Right cardiac atrium (tissue), 5 donors: ENCODE measurements at regions not wholly inside any gene's neighbourhood (a gene's known extent, or its start where the extent isn't known, plus 50 kb on each side); places are given as distances from the start of the nearest gene placed in this dataset.
"Not testable (repeated sequence)": the region's sequence is repeated elsewhere in the genome, so short reads cannot be mapped to it uniquely, and the experiment has no call there.

Experiments
- ATAC-seq, 2 donors: fragments of 200-7000 bp; cut with Tn5 transposase; one replicate each; pipeline versions ENCODE4 v1.8.0 to v1.9.1; 2020; ENCODE audit warnings: moderate library complexity in 2 of 2, mild to moderate bottlenecking in 1 of 2
- DNase-seq, 3 donors: peaks; one replicate each; pipeline ENCODE4 v3.0.0-alpha.2; 2020
- H3K27ac ChIP-seq: one replicate; pipeline ENCODE4 v1.5.1; 2013; ENCODE audit warnings: mild to moderate bottlenecking, low read length, control low read depth, moderate library complexity
- H3K27me3 ChIP-seq: one replicate; pipeline ENCODE4 v1.6.1; 2013; ENCODE audit not compliant: control insufficient read depth, insufficient read depth
- H3K4me1 ChIP-seq: one replicate; pipeline ENCODE4 v1.6.1; 2013; ENCODE audit warnings: low read length; ENCODE audit not compliant: control insufficient read depth, insufficient read depth
- H3K4me3 ChIP-seq: one replicate; pipeline ENCODE4 v1.5.1; 2013; ENCODE audit warnings: low read length, control low read depth
- H3K9me3 ChIP-seq: one replicate; pipeline ENCODE4 v1.6.1; 2013; ENCODE audit warnings: low read length; ENCODE audit not compliant: control insufficient read depth
- WGBS: extraction: QIAGEN DNeasy Blood & Tissue Kit; methylation state at CpG from one replicate; pipeline ENCODE4 v1.1.7; 2013; 5-methylcytosine and 5-hydroxymethylcytosine counted together
- intact Hi-C, 4 donors: fragments of 100-400 bp; cut with DNase I; formaldehyde crosslinking; loops; one replicate each; pipeline versions ENCODE4 v1.11.0 to v1.14.0; 2022 to 2023
- donor health status: healthy with polysubstance abuse.
- donor health status: DM: no; HTN: yes; CAD: no.
- donor health status: DM: no; HTN: no; CAD: no.
- donor health status: DM: no; HTN: yes; CAD: no; lungs with severe emphysema.
- donor health status: DM: yes; HTN: yes; CAD: no.

DNA sequence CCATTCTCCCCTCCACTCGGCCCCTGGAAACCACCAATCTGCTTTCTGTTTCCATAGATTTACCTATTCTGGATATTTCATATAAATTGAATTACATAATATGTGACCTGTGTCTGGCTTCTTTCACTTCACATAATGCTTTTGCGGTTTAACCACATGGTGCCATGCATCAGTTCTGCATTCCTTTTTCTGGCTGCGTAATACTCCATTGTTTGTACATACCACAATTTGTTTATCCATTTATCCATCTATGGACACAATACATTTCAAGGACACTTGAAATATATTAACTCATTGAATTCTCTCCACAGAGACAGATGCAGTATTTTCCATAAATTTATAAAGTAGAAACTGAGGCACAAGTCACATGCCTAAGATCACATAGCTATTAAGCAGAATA is 110.3 kb upstream of the ETV6 start:
- WGBS: 94% methylated on average over 3 of the region's 3 CpGs
- intact Hi-C loops: no loop called here
- no peak overlapping the region for H3K27ac ChIP-seq
- H3K4me3 ChIP-seq: no peak overlapping the region
- H3K4me1 ChIP-seq: no peaks in the 10 kb centered on the region
- H3K9me3 ChIP-seq: no peaks in the 10 kb centered on the region
- no peak for DNase-seq
- no peak for ATAC-seq
- H3K27me3 ChIP-seq: no peaks in the 10 kb centered on the region

DNA sequence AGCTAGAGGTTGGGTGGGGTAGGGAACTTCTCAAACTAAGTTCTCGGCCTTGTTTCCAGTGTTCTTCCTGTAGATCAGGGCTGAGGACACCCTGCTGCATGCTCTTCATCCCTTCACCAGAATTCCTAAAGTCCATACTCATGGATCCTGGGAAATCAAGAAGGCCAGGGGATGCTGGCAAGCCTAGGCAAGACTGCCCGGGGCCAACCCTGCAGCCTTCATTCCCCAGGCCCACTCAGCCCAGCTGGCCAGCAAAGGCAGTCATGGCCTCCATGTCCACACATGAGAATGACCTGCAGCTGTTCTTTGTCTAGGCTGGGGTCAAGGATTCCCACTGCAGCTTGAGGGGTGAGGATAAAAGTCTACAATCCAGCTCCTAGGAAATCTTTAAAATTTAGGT is 109.3 kb upstream of the ETV6 start:
- ATAC-seq (no peak), DNase-seq (no peak)
- H3K4me3 ChIP-seq: no peak overlapping the region
- no peaks in the 10 kb centered on the region for H3K9me3 ChIP-seq
- intact Hi-C loops: no loop called here
- no peaks in the 10 kb centered on the region for H3K4me1 ChIP-seq
- 83% methylated on average over 2 of the region's 2 CpGs for WGBS
- H3K27ac ChIP-seq: no peak overlapping the region
- no peaks in the 10 kb centered on the region for H3K27me3 ChIP-seq

DNA sequence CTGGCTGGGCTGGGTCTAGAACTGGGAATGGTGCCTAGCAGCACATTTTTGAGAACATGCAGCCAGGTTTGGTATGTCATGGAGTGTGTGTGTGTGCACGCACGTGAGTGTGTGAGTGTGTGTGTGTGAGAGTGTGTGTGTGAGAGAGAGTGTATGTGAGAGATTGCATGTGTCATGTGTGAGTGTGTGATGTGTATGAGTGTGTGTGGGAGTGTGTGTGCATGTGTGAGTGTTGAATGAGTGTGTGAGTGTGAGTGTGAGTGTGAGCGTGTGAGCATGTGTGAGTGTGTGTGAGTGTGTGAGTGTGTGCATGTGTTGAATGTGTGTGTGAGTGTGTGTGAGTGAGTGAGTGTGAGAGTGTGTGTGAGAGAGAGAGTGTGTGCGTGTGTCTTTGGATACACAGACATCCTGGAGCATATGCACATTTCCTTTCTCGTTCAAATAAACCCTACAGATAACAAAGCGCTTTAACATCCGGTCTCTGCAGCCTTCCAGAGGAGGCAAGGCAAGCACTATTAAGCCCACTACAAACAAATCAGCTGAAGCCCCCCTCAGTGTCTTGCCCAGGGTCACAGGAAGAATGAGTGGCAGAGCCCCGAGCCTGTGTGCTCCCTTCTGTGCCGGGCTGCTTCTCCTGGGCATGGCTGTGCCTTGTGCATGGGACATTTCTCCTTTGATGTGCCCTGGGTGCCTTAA is 108.7 kb upstream of the ETV6 start:
- H3K27me3 ChIP-seq: no peaks in the 10 kb centered on the region
- no peak overlapping the region for H3K27ac ChIP-seq
- ATAC-seq: no peak
- H3K9me3 ChIP-seq: no peaks in the 10 kb centered on the region
- DNase-seq: no peak
- intact Hi-C loops: no loop called here
- 57% methylated on average over 9 of the region's 9 CpGs for WGBS
- no peak overlapping the region for H3K4me3 ChIP-seq
- H3K4me1 ChIP-seq: peaks cover 3% of the 10 kb centered on the region

DNA sequence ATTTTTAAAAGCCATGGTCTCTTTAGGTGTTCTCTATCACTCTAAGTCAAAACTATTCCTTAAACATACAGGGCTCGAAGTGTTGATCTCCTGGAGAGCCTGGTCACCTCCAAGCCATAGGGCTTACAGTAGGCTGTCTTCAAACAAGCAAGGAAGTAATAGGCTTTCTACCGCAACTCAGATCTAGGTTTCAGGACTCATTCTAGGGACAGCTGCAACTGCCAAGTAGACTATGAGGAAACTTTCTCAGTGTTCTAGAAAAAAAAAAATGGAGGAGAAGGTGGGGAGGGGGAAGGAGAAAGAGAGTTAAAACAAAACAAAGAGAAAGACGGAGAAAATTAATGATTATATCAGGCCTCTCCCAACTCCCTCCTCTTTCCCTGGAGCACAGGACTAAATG is 106.9 kb upstream of the ETV6 start:
- H3K4me1 ChIP-seq: peaks cover 3% of the 10 kb centered on the region
- no peak overlapping the region for H3K27ac ChIP-seq
- intact Hi-C loops: no loop called here
- 77% methylated on average over 3 of the region's 3 CpGs for WGBS
- no peaks in the 10 kb centered on the region for H3K27me3 ChIP-seq
- no peak for ATAC-seq
- H3K4me3 ChIP-seq: no peak overlapping the region
- H3K9me3 ChIP-seq: no peaks in the 10 kb centered on the region
- DNase-seq: no peak

DNA sequence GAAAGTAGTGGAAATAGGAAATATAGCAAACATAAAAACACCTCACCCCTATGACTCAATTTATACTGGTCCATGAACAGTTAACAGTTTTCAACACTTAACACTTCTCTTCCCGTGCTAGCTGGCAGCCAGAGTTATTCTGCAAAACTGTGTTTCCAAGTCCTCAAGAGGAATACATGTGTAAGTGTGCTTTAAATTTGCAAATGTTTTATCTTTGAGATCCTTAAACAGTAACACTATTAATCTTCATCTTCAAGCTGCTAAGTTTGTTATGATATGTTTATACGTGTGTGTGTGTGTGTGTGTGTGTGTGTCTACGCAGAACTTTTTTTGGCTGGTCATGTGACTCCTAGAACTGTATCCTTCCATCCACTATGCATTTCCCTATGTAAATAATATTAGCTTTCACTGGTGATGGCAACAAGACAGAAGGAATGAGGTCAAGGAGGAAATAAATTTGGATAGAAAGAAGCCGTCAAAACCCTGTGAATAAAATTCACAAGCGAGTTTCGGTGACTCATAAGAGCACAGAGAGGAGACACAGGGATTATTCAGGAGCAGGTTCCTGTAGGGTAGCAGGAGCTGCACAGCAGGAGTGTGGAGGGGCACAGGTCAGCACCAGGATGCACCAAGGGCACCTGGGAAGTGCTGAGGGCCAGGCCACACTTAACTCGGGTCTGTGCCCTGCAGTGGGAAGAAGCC is 105.9 kb upstream of the ETV6 start:
- H3K27me3 ChIP-seq: no peaks in the 10 kb centered on the region
- 65% methylated on average over 7 of the region's 7 CpGs for WGBS
- DNase-seq (no peak), ATAC-seq (no peak)
- peaks cover 3% of the 10 kb centered on the region for H3K4me1 ChIP-seq
- H3K4me3 ChIP-seq: no peak overlapping the region
- H3K27ac ChIP-seq: no peak overlapping the region
- intact Hi-C loops: no loop called here
- no peaks in the 10 kb centered on the region for H3K9me3 ChIP-seq

DNA sequence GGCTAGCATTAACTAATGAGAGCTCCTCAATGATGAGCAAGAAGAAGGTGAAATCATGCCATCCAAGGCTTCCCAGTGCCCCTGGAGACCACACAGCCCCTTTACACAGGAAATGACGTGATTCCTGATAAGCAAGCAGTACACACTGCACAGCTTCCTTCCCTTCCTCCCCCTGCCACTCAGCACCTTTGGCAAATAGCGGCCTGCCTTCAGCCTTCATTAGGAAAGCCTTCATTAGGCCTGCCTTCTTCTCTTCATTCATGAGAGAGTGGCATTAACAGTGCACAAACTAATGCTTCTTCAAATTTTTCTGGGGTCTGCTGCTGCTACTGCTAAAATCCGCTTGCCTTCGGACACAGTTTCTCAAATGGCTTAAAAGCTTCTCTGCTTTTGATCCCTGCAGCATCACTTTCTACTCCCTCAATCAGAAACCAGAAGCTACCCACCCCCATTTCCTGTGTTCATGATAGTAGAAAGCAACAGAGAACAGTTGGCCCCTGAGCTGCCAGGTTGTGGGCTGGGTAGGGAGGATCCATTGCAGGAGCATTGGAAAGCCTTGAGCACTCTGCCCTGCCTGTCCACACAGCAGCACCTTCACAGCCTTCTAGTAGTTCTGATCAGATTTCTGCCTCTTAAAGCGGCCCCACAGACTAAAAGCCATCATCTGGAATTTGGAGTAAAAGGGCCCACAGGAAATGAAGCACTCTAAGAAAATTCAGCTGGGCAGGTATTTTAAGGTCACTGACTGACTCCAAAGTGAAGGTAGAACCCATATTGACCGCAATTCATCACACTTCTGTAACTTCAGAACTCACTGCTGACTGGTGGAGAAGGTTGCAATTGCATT is 103.8 kb upstream of the ETV6 start:
- no peak overlapping the region for H3K27ac ChIP-seq
- WGBS: 43% methylated on average over 6 of the region's 6 CpGs
- no peak overlapping the region for H3K4me3 ChIP-seq
- intact Hi-C loops: no loop called here
- H3K4me1 ChIP-seq: peaks cover 3% of the 10 kb centered on the region
- H3K9me3 ChIP-seq: no peaks in the 10 kb centered on the region
- no peak for DNase-seq
- peak; percentile 47 to 71 for ATAC-seq
- H3K27me3 ChIP-seq: no peaks in the 10 kb centered on the region

DNA sequence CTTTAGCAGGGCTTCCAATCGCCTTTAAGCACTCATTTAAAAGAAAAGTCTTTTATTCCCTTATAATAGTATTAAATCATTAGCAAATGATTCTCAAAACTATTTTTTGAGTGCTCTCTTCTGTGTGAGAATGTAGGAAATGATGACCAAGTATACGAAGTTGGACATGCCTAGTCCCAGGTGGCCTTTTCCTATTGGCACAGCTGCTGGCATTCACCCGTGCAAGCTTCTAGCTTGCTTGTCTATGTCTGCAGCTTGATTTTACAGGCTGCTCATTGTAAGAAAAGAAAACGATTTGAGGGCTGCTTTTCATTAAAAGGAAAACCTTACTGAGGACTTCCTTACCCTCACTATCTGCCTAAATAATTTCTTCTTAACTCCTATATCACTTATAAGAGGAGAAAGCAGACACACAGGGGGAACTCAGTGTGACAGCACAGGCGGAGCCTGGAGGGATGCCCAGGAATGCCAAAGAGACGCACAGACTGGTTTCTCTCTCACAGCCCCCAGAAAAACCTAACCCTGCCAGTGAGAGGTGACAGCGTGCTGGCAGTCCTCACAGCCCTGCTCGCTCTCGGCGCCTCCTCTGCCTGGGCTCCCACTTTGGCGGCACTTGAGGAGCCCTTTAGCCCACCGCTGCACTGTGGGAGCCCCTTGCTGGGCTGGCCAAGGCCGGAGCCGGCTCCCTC is 102.7 kb upstream of the ETV6 start:
- H3K27ac ChIP-seq, H3K4me3 ChIP-seq, H3K9me3 ChIP-seq, H3K27me3 ChIP-seq, intact Hi-C loops, H3K4me1 ChIP-seq: not testable (repeated sequence)
- DNase-seq: peak; percentile 40 to 72 (median 71)
- ATAC-seq: peak; percentile 67 to 75
- 67% methylated on average over 14 of the region's 14 CpGs for WGBS

DNA sequence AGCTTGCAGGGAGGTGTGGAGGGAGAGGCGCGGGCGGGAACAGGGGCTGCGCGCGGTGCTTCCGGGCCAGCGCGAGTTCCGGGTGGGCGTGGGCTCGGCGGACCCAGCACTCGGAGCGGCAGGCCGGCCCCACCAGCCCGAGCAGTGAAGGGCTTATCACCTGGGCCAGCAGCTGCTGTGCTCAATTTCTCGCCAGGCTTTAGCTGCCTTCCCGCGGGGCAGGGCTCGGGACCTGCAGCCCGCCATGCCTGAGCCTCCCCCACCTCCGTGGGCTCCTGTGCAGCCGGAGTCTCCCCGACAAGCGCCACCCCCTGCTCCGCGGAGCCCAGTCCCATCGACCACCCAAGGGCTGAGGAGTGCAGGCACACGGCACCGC is 102.2 kb upstream of the ETV6 start:
- H3K27me3 ChIP-seq, H3K27ac ChIP-seq, ATAC-seq, H3K4me3 ChIP-seq, intact Hi-C loops, H3K9me3 ChIP-seq, H3K4me1 ChIP-seq: not testable (repeated sequence)
- DNase-seq: peak in 1 of 3 donors; percentile 63
- WGBS: 95% methylated on average over 31 of the region's 31 CpGs

DNA sequence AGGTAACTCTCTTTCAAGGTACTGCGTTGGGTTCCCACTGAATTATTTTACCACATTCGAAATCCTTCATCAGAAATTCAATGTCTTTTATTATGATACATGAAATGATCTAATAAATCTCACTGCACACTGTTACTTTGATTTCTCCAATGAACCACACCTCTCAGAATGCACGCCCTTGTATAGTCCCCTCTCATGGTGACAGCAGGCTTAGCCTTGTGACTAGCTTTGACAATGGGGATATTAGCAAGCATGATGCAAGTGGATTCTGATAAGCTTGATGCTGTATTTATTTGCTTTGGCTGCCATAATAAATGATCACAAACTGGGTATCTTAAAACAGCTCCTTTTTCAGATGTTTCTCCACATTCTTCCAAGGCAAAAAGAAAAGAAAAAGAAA is 100.4 kb upstream of the ETV6 start:
- H3K9me3 ChIP-seq: no peaks in the 10 kb centered on the region
- WGBS: 83% methylated on average over 3 of the region's 3 CpGs
- H3K27ac ChIP-seq: no peak overlapping the region
- H3K27me3 ChIP-seq: no peaks in the 10 kb centered on the region
- intact Hi-C loops: no loop called here
- peaks cover 3% of the 10 kb centered on the region for H3K4me1 ChIP-seq
- ATAC-seq: no peak
- no peak overlapping the region for H3K4me3 ChIP-seq
- no peak for DNase-seq

DNA sequence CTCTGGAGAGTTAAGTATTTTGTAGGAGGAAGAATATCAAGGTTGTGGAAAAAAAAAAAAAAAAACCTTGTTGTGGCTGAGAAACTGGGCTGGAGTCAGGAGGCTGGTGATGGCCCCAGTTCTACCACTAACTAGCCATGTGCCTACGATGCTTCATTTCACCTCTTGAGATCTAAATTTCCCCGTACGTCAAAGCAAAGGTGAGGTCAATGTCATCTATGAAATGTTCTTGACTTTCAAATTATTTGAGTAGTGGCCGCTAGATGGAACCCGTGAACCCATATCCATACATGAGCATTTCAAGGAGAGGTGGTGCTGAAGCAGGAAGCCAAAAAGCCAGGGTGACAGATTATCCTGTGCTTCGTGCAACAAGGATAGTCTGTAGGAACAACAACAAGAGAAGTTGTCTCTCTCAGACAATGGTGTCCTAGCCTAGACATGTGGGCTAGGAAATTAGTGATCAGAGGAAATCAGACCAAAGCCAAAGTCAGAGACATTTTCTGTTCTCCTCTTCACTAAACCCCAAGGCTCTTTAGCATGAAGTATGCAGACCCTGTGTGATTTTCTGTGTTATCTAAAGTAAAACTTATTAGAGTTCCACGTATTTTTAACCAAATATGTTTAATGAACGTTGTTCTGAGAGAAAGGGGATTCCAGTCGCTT is 95.5 kb upstream of the ETV6 start:
- DNase-seq (peak in 2 of 3 donors; percentile 26 to 55), ATAC-seq (peak; percentile 58 to 70)
- no peaks in the 10 kb centered on the region for H3K4me1 ChIP-seq
- no peaks in the 10 kb centered on the region for H3K9me3 ChIP-seq
- no peaks in the 10 kb centered on the region for H3K27me3 ChIP-seq
- intact Hi-C loops: no loop called here
- 16% methylated on average over 9 of the region's 9 CpGs for WGBS
- no peak overlapping the region for H3K4me3 ChIP-seq
- no peak overlapping the region for H3K27ac ChIP-seq
